CD4-positive, alpha-beta T cell treated with Interleukin-21 for 1 hour (primary cell): ENCODE measurements at regions not wholly inside any gene's neighbourhood (a gene's known extent, or its start where the extent isn't known, plus 50 kb on each side); places are given as distances from the start of the nearest gene placed in this dataset.

Experiments used
- DNase-seq: peaks from one replicate; pipeline ENCODE4 v3.0.0-alpha.2; 2020

DNA sequence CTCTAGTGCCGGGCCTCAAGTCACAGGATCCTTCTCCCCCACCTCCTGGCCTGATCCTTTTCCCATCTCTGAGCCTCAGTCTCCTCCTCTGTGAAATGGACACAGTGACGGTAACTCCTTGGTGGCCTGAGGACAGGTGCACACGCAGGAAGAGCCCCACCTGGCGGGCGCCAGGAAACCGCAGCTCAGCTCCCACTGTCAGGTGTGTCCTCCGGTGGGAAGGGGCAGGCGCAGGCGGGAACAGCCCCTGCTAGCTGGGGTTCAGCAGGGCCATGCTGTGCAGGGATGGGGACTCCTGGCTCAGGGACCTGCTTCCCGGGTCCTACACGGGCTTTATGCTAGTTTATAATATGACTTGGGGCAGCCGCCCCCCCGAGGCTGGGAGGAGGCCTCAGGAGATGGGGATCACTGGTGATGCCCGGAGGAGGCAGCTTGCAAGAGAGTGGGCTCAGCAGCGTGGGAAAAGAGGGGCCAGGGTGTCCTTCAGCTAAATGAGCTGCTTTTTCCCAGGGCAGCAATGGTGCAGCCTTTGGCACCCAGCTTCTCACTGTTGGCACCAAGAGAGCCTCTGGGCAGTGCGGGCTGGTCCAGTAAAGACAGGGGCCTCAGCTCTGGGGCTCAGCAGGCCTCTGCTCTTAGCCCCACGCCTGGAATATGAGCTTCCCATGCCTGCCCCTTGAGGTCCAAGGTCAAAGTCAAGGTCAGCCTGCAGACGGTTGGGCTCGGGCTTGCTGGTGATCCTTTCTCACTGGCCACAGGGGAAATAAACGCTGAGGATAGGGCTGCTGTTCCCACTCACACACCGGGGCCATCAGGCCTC is 68.0 kb upstream of the FAM20C start:
- DNase-seq: no peak

DNA sequence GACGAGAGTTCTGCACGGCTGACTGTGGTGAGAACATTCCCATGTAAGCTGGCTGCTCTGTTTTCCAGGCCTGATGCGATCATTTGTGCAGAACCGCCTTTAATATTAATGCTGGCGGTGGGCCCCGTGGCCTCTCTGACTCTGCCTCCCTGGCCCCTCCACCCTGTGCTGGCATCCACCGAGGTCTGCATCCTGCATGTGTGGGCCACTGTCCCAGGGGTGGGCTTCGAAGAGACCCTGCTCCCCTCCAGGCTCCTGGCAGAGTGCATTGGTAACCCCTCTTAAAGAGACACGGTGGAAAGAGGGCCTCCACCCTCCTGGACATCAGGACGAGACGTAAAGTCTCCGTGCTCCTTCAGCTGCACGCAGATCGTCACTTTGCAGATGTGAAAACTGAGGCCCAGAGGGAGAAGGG is 67.3 kb upstream of the FAM20C start:
- DNase-seq: no peak

DNA sequence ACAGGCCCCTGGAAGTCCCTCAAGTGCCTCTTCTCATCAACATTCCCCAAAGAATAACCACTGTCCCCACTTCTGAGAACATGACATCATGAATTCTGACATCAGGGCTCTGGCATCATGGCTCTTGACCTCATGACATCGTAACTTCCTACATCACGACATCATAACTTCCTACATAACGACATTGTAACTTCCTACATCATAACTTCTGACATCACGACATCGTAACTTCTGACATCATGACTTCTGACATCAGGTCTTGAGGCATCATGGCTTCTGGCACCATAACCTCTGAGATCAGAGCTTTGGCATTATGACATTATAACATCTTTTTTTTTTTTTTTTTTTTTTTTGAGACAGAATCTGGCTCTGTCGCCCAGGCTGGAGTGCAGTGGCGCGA is 66.7 kb upstream of the FAM20C start:
- DNase-seq: no peak

DNA sequence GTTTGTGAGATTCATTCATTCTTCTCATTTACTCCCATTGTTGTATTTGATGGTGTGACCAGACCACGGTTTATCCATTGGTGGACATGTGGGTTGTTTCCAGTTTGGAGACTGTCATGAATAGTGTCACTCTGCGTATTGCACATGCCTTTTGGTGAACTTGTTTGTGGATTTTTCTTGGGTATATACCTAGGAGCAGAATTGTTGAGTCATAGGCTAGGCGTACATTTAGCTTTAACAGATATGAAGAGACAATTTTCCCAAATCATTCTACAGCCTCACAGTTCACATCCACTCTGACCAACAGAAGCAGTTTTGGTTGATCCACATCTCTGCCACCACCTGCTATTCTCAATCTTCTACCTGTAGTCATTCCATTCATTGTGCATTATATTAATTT is 66.0 kb upstream of the FAM20C start:
- no peak for DNase-seq

DNA sequence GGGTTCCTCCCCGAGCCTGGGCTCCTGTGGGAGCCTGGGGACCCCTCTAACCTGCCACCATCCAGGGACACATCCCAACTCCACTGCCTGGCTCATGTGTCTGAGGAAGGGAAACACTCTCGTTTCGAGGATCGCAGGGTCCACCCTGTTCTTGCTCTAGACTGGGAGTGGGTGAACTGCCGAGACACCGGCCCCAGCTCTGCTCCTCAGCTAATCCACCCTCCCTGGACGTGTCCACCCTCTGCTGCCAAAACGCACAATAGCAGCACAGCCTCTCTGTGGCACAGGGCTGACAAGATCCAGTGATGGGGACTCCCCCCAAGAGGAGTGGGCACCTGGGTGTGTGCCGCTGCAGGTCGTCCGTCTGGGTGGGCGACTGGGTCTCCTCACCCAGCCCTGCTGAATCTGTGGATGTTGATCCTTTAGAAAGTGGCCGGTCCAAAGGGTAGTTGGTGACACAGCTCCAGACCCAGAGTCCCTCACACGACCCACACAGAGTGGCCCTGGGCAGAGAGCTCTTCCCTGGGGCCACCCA is 65.2 kb upstream of the FAM20C start:
- DNase-seq: no peak

GRCh38 chr7:128171-129080 is 63.9 kb upstream of the FAM20C start:
- DNase-seq: no peak

DNA sequence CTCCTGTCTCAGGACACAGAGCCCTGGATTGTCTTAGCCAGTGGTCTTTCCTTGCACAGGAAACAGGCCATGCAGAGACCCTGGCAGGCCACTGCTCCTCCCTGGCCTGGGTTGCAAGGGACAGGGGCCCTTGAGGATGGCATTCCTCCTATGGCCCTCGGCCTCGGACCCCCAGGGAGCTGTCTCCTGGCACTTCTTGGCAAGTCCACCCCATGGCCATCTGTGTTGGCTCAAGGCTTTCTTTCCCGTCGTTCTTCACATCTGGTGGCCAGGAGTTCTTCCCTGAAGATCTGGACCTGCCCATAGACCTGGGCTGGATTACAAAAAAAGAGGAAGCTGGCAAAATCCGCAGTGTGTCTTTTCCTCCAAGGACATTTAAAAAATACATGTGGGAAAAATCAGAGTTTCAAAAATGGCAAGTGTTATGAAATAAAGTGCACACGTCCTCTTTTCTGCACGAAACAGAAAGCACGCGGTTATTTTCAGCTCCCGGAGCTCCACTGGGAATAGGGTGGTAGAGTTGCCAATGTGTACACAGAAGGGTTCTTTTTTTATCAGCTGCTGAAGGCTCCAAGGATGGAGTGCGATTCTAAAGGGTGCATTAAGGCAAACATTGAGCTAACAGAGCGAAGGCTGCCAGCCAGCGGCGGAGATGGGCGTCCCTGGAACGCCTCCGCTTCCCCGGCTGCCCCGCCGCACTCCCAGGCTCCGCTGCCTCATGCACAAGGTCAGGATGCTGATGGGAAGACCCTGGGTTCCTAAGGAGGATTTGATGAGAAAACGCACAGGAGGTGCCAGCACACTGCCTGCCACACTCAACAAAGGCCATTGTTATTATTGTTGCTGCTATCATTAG is 62.8 kb upstream of the FAM20C start:
- DNase-seq: no peak

DNA sequence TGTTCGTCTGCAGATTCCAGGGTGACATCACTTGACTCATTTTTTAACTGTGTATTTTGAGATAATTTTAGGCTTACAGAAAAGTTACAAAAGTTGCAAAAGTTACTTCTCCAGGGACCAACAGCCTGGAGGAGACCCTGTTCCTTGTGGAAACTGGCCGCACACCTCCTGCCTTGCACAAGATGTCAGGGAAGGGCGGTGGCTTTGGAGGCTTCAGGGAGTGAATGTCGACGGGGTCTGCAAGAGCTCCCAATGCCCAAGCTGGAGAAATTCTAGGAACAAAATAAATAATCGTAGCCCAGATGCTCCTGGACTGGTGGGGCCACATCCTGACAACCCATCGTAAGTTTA is 62.2 kb upstream of the FAM20C start:
- no peak for DNase-seq

- no peak for DNase-seq
Measured at GRCh38 chr7:130875-131780, 61.2 kb upstream of the FAM20C start.

GRCh38 chr7:131781-132482 is 60.4 kb upstream of the FAM20C start:
- no peak for DNase-seq

- DNase-seq: no peak
Measured at GRCh38 chr7:132899-133298, 59.5 kb upstream of the FAM20C start.

DNA sequence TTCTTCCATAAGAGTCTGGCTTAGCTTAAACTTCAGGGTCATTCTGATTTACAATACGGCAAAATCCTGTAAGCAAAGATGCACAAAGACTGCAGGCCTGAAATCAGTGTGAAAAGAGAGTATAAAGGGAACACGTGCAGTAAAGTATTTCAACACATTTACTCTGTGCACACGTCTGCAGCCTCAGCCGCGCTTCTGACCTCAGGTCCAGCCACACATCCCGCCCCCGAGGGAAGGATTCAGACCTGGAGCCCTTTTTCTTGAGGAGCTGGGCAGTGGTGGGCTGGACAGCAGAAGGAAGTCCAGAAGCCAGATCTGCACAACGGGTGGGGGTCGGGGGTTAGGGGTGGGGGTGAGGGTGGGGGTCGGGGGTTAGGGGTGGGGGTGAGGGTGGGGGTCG is 58.9 kb upstream of the FAM20C start:
- no peak for DNase-seq

- DNase-seq: no peak
Measured at GRCh38 chr7:134029-134428, 58.3 kb upstream of the FAM20C start.

DNA sequence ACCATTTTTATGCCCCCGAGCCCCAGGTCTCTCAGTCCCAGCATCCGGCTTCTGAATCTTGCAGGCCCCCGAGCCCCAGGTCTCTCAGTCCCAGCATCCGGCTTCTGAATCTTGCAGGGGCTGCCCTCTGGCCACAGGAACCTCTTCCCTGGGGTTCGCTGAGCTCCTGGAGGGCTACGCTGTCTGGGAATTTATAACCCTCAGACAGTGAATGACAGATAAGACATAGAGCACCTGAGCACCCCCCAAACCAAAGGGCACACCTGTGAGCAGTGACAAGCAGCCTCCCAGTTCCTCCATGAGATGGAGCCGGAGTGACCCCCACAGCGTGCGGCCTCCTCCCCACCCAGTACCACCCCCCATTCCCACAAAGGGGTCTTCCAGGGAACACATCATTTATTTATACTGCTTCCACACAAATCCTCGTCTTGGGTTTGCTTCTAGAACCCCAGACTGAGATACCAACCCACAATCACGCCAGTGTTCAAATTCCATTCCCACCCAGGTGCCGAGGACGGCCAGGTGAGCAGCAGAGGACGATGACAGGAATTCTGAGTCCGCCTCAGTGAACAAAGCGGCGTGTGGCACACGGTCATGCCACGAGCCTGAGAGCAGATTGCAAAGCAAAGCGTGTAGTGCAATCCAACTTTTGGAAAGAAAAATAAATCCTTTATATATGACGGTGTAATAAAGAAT is 57.7 kb upstream of the FAM20C start:
- no peak for DNase-seq

- no peak for DNase-seq
Measured at GRCh38 chr7:135257-135653, 57.1 kb upstream of the FAM20C start.

- no peak for DNase-seq
Measured at GRCh38 chr7:135731-136645, 56.4 kb upstream of the FAM20C start.

DNA sequence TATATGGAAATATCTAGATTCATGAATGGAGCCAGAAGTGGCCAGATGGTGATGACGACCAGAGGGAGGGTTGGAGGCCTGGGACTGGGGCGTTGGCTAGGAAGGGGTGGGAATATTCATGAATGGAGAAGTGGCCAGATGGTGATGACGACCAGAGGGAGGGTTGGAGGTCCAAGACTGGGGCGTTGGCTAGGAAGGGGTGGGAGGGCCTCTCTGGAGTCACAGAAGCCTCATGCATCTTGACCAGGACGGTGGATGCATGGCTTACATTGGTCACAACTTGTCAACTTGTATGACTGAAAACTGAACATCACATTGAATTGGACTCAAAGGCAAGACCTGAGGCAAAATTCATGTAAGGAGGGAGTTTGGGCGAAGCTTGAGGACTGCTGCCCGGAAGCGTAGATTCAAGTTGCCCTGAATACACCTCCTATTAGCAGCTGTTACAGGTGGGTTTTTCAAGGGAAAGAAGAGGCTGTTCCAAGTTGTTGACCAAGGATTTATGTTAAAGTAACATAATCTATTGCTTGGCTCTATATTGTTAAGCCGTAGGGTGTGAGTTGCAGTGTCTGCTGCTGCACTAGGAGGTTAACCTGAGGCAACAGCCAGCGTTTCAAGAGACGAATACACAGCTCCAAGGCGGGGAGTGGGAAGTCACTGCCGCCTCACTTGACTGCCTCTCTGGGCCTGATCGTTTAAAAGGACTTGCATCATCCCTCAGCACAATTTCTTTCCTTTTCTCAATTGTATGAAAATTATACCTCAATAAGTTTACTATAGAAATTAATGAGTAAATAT is 55.1 kb upstream of the FAM20C start:
- no peak for DNase-seq

DNA sequence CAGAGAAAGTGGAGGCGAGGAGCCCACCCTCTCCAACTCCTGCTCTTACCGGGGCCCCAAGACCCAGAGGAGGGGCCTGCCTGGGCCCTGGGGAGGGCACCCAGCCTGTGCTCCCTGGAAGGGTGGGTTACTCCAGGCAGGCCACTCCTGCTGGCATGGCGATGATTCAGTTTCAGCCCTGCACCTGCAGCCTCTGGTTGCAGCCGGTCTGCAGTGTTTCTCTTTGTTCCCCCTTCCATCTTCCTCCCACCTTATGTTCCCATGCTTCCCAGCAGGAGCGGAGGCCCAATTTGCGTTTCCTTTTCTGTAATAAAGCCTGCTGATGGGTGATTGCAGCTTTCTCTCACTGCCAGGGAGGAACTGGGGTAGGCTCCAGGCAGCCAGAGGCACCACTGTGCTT is 53.2 kb upstream of the FAM20C start:
- no peak for DNase-seq
